DMS114 treated with DMSO at 0.1 percent for 48 hours (cell line): ENCODE measurements at regions not wholly inside any gene's neighbourhood (a gene's known extent, or its start where the extent isn't known, plus 50 kb on each side); places are given as distances from the start of the nearest gene placed in this dataset.
"Not testable (repeated sequence)": the region's sequence is repeated elsewhere in the genome, so short reads cannot be mapped to it uniquely, and the experiment has no call there.

Source experiments
- DNase-seq: peaks from one replicate; lab custom pipeline; 2025; ENCODE audit not compliant: unreplicated experiment; lab: John Stamatoyannopoulos, UW

DNA sequence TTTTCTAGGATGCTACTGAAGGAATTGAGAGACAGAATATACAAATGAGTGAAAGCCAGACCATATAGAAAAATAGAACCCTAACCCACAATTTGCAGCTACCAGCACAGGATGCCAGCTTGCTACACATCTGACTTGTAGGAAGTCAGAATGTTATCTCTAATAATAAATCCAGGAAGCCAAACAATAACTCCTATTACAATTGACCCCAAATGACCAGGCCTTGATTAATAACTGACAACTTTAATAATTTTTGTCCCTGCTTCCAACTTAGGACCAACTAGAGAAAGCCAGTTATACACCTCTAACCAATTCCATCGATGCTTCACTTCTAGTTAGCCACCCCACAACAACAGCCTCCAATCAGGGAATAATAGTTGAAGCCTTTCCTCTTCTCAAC, 193.4 kb downstream of the CASP12 start:
- DNase-seq: no peak

DNA sequence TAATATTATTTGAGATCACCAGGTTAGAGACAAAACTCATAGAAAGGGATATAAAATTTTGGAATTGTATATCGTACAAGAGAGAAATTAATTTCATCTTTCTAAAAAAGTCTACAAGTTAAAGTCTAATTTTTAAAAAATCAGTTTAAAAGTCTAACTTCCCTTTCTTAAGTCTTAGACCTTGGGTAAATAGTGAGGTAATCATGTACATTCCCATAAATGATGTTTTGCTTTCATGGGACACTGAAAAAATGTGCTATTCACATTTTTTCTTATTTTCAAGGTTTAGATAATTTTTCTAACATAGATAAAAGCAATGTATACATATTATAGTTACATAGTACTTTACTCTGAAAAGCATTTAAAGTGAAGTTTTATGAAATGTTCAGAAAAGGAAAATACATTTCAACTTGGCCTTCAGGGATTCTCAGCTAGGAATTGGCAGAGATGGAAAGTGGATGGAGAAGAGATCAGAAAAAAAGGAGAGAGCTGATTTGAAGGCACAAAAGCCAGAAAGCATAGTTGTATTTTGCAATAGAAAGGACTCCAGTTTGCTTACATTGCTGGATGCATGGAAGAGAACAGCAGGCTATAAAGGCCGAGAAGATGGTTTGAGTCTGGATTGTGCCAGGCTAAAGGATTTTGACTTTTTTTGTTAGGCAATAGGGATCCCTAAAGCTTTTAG, 194.0 kb downstream of the CASP12 start:
- no peak for DNase-seq

DNA sequence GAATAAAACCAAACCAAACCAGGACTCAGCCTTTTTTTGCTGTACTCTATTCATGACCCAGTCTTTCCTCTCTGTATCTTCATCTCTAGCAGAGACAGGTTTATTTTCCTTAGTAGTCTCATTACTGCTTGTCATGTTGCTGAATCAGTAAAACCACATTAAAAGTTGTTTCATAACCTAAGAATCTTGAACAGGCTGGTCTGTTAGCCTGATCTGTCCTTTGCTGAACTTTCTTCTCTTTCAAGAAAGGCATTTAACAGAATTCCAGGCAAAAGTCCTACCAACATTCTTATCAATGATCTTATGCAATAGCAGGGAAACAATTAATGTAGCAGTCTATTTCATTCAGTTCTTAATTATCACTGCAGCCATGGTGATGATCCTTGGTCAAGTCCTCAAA, 197.7 kb downstream of the CASP12 start:
- DNase-seq: no peak

DNA sequence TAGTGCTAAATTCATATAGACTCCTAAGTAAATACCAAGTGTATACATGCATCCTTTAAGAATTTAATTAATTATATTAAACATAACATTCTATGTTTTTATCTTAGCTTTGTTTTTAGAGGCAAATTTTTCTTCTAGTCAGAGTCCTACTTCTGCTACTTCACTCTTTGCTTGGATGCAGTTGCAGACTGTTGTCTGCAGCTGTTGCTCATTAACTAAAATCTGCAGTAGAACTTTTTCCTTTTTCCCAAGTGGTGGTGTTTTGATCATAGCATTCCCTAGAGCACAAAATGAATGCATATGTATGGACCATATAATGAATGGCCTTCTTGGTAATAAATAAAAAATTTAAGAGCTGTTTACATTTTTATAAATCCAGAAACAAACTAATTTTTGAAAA, 198.3 kb downstream of the CASP12 start:
- DNase-seq: no peak

DNA sequence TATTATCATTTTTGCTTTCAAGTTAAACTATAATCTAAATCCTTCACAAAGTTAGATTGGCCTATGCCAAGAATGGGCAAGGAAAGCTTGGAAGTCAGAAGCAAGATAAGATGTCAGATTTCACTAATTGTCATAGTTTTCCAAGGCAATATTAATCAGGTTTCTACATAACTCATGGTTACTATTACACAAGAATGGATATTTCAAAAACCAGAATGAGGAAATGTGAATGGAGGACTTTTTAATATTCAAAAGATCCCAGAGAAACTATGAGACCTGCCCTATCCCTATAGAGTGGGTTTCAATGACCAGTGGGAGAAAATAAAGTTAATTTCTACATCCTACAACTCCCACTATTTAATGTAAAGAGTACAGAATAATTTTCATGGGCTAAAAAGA, 203.2 kb downstream of the CASP12 start:
- DNase-seq: no peak

DNA sequence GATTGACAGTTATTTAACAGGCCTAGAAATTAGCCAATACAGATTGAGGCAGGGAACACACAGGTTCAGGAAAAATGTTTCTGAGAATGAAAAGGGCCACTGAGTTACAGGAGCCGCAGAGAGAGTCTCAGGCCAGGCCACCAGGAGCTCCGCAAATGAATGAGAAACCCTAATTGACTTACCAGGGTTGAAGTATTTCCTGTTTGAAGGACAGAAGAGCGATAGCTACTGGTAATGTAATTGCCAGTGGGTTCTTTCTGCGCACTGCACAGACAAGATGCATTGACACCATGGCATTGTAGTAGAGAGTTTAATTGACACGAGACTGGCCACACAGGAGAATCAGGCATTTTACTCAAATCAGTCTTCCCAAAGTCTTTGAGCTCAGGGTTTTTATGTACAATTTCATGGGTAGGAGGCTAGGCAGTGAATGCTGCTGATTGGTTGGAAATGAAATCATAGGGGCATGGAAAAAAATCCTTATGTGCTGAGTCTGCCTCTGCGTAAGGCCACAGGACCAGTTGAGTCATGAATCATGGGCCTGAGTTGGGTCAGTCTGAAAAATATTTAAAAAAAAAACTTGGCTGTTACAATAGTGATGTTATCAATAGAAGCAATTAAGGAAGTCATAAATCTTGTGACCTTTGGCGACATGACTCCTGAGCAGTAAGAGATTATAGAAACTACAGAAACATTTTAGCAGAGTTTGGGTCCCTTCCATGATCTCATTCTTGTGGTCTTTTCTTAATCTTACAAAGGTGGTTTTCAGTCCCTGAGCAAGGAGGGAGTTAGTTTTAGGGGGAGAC, 203.8 kb downstream of the CASP12 start:
- DNase-seq: no peak

DNA sequence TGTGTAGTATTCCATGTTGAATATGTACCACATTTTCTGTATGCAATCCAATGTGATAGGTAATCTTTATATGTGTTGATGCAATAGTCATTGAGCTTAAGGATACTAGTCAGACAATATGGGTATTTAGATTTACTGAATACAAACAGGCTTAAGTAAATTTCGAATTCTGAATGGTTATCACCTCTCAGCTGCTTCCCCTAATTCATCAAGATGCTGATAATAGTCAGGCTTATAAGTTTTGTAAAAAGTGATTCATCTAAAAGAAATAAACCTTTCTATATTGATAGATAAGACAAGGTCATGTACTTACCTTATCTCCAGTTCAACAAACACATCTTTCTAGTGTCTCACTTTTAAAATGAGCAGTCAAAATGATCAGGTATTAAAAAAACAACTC, 205.5 kb downstream of the CASP12 start:
- DNase-seq: no peak

DNA sequence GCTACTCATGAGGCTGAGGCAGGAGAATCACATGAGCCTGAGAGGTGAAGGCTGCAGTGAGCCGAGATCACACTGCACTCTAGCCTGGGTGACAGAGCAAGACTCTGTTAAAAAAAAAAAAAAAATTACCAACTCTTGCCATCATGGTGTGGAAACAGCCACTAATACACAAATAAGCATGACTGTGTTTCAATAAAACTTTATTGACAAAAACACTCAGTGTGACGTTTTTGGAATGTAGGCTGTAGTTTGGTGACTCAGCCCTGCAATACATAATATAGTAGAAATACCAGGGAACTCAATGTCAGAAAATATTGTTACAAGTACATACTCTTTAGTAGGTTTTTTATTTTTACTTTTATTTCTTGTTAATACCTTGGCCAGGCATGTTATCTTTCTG, 207.1 kb downstream of the CASP12 start:
- DNase-seq: no peak

DNA sequence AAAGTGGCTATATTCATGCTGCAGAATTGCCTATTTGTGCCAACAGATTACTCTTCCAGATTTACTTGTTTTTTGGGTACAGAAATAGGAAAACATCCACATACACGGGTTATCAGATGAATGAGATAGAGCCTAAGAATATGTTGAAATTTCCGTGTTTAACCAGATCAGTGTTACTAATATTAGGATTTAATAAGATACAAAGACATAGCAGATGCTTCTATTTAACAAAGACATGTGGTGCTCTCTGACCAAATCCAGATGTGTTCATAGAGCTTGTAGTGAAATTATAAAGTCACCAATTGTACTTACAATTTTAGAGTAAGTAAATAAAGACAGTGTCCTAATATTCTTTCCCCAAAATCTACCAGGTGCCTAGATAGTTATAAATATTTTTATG, 208.0 kb downstream of the CASP12 start:
- no peak for DNase-seq

DNA sequence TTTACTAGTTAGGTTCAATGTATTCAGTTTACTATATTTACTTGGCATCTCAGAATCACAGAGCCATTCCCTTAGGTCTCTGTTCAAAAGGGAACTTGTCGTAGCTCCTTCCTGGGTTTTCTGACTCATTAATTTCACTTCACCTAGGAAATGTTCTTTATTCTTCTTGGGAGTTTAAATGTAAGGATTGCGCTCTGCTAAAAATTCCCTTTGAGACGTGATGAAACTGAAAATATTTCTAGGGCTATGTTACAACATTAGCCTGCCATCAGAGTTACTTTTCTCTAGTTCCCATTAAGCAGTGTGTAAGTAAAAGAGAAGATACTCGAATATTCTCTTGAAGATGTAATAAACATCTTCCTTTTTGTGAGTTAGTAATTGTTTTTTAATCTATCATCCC, 209.5 kb downstream of the CASP12 start:
- no peak for DNase-seq

DNA sequence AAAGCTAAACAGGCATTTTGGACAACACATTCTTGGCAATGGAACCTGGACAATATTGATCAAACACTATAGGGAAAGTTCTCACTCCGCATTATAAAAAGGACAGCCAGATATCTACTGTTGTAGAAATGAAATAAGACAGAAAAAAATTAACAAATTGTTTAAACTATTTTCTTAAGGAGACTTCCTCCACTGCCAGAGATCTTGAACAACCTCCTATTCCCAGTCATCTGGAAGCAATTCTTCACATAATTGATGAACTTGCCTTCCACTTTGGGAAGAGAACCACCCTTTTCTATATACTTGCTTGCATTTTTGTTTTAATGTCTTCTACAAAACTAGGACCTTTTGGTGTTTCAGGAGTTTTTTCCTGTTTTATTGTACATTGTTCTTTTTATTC, 216.1 kb downstream of the CASP12 start:
- DNase-seq: no peak

DNA sequence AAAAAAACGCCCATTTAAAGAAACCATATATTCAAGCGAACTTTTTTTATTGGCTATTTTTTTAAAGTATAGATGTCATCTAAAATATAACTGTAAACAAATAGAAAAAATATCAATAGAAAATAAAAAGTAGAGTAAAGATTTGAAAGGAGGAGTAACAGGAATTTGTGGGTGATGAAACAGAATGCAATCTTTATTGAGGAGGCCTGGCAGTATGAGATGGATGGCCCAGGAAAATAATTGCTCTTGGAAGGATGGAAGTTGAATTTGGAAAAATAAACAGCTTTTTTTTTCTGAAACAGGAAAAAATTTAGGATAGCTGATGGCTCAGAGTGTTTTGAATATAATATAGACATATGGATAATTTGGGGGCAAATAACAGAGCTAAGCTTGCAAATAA, 219.0 kb downstream of the CASP12 start:
- no peak for DNase-seq

DNA sequence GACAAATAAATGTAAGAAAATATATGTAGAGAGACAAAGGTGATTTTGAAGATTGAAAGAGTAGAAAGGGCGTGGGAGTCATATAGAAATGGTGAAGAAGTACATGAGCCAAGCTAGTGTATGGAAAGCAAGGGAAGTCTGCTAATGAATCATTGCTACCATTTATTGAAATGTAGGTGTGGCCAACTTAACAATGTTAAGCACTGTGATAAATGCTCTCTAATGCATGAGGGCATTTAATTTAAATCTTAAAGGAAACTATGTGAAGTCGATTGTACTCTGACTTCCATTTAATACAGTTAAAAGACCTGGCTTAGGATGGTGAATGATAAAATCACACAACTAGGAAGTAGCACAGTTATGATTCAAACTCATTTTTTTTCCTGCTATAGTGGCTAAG, 219.9 kb downstream of the CASP12 start:
- DNase-seq: no peak

DNA sequence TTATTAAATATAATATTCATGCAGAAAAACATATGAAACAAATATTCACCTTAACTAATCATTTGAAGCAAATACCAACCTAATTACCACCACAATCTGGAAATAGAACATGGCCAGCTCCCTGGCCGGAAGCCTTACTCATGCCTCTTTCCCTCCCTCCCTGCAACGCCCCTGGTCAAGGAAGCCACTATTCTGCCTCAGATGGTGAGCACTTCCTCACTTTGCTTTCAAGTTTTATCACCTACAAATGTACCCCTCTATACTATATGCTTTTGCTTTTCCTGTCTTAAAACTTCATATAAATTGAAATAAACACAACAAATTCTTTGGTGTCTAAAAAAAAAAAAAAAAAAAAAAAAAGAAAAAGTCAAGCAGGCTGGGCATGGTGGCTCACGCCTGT, 221.2 kb downstream of the CASP12 start:
- DNase-seq: not testable (repeated sequence)

DNA sequence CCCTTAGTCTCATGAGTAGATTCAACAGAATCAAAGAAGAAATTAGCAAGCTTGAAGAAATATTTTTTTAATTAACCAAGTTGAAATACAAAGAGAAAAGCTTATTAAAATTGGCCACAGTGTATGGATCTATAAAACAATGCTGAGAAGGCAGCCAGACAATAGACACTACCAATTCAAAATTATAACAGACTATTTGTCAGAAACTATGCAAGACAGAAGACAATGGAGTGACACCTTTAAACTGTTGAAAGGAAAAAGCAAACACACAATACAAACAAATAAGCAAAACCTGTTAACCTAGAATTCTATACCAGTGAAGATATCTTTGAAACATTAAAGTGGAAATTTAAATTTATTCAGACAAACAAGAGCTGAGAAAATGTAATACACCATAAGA, 225.4 kb downstream of the CASP12 start:
- no peak for DNase-seq

DNA sequence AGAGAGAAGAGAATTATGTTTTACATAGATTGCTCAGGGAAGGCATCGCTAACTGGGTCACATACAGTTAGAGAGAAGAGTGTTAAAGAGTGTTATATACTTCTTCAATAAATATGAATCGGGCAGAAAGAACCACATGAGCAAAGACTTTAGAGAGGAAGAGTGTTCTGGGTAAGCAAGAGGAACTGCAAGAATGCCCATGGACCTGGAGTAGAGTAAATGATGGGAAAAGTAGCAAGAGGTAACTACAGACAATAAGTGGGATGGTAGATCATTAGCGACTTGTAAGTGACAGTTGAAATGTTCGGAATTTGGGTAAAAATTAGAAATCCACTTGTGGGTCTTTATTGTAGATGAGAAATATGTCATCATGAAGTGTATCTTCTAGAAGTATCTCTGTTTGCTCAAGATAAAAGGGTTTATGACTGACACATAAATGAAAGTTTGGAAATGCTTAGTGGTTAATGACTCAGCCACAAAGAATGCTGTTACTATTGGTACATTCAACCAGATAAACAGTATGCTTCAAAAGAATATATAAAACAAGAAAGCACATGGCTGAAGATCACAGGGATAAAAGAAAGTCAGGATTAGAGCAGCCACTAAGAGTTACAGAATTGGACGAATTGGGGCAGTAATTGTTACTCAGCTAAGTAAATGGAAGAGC, 229.3 kb downstream of the CASP12 start:
- no peak for DNase-seq

DNA sequence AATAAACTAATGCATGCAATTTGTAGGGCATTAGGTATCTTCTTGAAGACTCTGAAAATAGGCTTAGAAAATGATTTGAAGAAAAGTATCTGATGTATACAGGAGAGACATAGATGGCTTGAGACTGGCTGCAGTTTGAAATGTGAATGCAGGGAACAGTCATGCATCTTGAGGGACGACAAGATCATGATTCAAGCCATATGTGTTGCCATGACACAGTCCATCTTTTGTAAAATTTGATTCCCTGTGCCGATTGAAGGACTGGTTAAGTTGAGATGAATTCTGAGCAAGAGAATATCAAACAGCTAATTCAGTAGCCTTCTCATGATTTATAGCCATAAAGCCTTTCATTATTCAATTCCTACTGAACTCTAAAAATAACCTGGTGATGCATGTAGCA, 231.6 kb downstream of the CASP12 start:
- no peak for DNase-seq

DNA sequence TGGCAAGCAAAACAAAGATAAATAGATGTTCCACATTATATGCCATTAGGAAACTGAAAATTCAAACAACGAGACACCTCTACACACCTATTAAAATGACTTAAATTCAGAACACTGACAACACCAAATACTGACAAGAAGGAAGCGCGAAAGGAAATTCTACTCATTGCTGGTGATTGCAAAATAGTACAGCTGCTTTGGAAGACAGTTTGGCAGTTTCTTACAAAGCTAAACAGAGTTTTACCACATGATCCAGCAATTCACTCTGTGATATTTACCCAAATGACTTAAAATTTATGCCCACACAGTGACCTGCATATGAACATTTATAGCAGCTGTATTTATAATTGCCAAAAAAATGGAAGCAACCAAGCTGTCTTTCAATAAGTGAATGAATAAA, 232.6 kb downstream of the CASP12 start:
- DNase-seq: no peak

DNA sequence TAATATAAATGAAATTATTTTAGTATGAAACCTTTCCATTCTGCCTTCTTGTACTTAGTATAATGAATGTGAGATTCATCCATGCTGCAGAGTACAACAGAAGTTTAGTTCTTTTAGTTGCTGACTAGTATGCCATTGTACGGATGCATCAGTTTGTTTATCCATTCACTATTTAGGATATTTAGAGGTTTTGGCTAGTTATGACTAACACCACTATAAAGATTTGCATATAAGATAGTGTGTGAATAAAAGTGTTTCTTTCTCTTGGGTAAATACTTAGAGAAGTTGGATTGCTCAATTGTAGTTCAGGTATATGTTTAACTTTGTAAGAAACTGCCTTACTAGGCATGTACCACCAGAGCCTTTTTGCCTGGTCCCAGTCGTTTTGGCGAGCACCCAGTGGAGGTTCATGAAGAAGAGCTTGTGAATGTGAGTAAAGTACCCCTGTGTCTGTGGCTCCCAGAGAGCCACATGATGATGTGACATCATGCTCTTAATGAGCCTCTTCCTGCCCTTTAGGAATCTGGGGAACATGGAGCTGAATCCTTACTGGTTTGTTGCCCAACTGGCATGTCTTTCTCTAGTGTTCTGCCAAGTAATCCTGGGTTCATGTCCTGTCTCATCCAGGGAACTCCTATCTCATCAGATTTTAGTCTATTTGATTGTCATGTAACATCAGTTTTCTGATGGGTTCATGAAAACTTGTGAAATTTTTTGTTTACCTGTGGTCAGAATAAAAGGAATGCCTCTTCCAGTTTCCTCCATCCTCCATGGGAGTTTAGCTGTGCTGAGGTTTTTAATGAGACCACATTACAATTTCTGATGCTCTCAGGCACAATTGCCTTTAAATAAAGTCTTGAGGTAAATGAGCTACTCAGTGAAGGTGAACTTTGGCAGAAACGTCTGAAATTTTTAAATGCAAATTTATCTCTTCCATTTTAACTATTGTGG, 234.8 kb downstream of the CASP12 start:
- DNase-seq: no peak

DNA sequence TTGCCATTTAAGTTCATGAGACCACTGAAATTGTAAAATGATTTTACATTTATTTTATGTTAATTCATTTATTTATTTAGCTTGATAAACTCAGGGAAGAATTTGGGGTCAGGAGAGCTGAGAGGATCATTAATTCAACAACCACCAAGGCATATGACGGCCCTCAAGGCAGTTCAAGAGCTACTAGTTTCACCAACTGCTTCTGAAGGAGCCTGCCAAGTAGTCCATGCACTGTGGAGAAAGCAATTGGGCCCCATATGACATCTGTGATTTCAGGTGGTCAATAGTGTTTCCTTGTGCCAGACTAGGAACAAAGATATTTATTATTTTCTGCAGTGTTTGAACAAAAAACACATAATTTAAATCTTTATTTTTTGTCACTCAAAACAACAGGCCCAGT, 236.4 kb downstream of the CASP12 start:
- DNase-seq: no peak

DNA sequence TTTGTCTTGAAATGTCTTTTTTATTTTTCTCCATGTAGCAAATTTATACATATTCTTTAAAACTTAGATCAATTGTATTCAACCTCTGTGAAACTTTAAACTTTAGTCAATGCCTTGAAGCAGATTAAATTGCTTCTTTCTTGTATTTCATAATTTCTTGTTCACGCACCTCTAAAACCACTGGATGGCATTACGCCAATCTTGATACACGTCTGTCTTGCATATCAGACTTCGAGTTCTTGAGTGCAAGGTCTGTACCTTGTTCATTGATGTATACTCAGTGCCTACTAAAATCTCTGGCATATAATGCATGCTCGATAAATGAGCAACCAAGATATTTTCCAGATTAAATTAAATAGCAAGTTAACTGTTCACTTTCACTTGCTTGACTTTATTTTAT, 236.8 kb downstream of the CASP12 start:
- no peak for DNase-seq
